Peyer's patch (tissue), 4 donors: ENCODE measurements at regions not wholly inside any gene's neighbourhood (a gene's known extent, or its start where the extent isn't known, plus 50 kb on each side); places are given as distances from the start of the nearest gene placed in this dataset.

ENCODE experiments used
- DNase-seq, 3 donors: peaks; one replicate each; pipeline ENCODE4 v3.0.0-alpha.2; 2017 to 2019
- H3K27ac ChIP-seq, 4 donors: fragments of 200-600 bp; sonication (generic); one replicate each; pipeline ENCODE4 v1.5.1; 2016 to 2019
- H3K27me3 ChIP-seq, 2 donors: fragments of 200-600 bp; sonication (generic); one replicate each; pipeline ENCODE4 v1.5.1; 2019
- H3K36me3 ChIP-seq, 3 donors: fragments of 200-600 bp; sonication (generic); one replicate each; pipeline ENCODE4 v1.5.1; 2016 to 2019
- H3K4me1 ChIP-seq, 4 donors: fragments of 200-600 bp; sonication (generic); one replicate each; pipeline ENCODE4 v1.5.1; 2016 to 2019
- H3K4me3 ChIP-seq, 4 donors: fragments of 200-600 bp; sonication (generic); 1 replicate in 3 of 4; 2 replicates in 1 of 4; pipeline ENCODE4 v1.5.1; 2016 to 2019; ENCODE audit warnings: mild to moderate bottlenecking in 1 of 4
- H3K9me3 ChIP-seq, 4 donors: fragments of 200-600 bp; sonication (generic); one replicate each; pipeline ENCODE4 v1.5.1; 2016 to 2019; ENCODE audit warnings: mild to moderate bottlenecking in 1 of 4
- POLR2A ChIP-seq, 2 donors: fragments of 450-650 bp; IDR thresholded peaks; one replicate each; pipeline ENCODE4 v1.5.1; 2017; ENCODE audit warnings: antibody characterized with exemption in 2 of 2, mild to moderate bottlenecking in 2 of 2, moderate library complexity in 2 of 2
- TF ChIP-seq, protein P1 (sequence below), 6 experiments: fragments of 450-650 bp in 4 of 6; fragments of 200-600 bp in 2 of 6; sonication (generic) in 1 of 6; IDR thresholded peaks; one replicate each; pipeline ENCODE4 v1.5.1; 2017 to 2019; ENCODE audit warnings: antibody characterized with exemption in 6 of 6, mild to moderate bottlenecking in 3 of 6, moderate library complexity in 1 of 6

DNA sequence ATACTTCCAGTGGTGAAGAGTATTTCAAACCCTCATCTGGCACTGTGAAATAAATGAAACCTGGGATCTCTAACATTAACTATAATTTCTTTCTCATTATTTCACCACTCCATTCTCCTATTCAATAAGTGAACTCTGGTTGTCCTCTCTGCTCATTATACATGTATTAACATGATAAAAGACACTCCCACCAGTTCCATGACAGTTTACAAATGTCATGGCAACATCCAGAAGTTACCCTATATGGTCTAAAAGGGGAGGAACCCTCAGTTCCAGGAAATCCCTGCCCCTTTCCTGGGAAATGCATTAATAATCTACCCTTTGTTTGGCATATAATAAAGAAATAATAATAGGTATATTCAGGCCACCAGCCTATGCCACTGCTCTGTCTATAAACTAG is 62.7 kb upstream of the BRINP3 start:
- Histone ChIP-seq H3K27ac (no peak overlapping the region), H3K9me3 (no peaks in the 10 kb centered on the region), H3K27me3 (no peaks in the 10 kb centered on the region), H3K4me1 (no peaks in the 10 kb centered on the region), H3K4me3 (no peak overlapping the region), H3K36me3 (no peaks in the 10 kb centered on the region)
- TF ChIP-seq, protein P1, sequence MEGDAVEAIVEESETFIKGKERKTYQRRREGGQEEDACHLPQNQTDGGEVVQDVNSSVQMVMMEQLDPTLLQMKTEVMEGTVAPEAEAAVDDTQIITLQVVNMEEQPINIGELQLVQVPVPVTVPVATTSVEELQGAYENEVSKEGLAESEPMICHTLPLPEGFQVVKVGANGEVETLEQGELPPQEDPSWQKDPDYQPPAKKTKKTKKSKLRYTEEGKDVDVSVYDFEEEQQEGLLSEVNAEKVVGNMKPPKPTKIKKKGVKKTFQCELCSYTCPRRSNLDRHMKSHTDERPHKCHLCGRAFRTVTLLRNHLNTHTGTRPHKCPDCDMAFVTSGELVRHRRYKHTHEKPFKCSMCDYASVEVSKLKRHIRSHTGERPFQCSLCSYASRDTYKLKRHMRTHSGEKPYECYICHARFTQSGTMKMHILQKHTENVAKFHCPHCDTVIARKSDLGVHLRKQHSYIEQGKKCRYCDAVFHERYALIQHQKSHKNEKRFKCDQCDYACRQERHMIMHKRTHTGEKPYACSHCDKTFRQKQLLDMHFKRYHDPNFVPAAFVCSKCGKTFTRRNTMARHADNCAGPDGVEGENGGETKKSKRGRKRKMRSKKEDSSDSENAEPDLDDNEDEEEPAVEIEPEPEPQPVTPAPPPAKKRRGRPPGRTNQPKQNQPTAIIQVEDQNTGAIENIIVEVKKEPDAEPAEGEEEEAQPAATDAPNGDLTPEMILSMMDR (IDR thresholded peaks at IDR 0.05), result no peak
- no peak for TF ChIP-seq POLR2A (IDR thresholded peaks at IDR 0.05)
- DNase-seq, result no peak

DNA sequence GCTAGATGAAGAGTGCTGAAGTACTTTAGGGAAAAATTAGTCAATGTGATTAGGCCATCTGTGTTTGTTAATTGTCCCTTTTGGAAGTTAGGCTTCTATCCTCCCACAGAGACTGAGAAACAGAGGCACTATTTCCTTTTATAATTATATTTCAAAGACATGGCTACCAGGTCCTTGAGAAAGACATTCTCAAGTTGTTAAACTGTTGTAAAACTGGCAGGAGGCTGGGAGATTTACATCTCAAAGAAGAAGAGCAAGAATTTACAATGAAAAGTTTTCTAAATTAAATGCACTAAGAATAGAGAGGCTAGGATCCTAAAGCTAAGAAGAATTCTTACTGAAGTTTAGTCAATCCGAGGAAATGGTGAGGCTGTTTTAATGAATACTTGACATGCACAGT is 74.0 kb upstream of the BRINP3 start:
- Histone ChIP-seq H3K4me1 (no peaks in the 10 kb centered on the region), H3K9me3 (no peaks in the 10 kb centered on the region), H3K27ac (no peak overlapping the region), H3K36me3 (no peaks in the 10 kb centered on the region), H3K27me3 (no peaks in the 10 kb centered on the region), H3K4me3 (no peak overlapping the region)
- no peak for DNase-seq
- TF ChIP-seq, protein P1 (IDR thresholded peaks at IDR 0.05), result no peak
- TF ChIP-seq POLR2A (IDR thresholded peaks at IDR 0.05), result no peak

DNA sequence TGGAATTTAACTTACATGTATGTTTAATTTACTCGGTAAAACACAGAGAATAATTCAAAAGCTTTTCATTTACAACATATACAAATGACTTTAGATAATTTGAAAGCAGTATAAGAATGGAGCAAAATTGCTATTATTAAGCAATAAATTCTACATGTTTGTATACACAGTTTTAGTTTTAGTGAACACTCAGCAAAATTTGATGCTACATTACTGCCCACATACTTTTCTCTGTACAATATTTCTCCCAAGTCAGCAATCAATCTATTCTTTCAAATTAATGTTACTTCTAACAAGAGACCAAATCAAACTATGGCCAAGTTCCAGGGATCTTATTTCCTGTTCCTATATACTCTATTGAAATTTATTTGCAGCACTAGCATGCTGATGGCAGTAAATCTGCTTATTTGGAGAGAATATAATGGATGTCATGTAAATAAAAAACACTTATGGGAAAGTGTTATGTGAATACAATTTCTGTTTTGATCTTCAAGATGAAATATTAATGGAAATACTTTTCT is 82.6 kb upstream of the BRINP3 start:
- Histone ChIP-seq H3K36me3 (no peaks in the 10 kb centered on the region), H3K27ac (no peak overlapping the region), H3K4me1 (no peaks in the 10 kb centered on the region), H3K4me3 (no peak overlapping the region), H3K27me3 (no peaks in the 10 kb centered on the region), H3K9me3 (no peaks in the 10 kb centered on the region)
- TF ChIP-seq POLR2A (IDR thresholded peaks at IDR 0.05), result no peak
- TF ChIP-seq, protein P1 (IDR thresholded peaks at IDR 0.05), result no peak
- no peak for DNase-seq

DNA sequence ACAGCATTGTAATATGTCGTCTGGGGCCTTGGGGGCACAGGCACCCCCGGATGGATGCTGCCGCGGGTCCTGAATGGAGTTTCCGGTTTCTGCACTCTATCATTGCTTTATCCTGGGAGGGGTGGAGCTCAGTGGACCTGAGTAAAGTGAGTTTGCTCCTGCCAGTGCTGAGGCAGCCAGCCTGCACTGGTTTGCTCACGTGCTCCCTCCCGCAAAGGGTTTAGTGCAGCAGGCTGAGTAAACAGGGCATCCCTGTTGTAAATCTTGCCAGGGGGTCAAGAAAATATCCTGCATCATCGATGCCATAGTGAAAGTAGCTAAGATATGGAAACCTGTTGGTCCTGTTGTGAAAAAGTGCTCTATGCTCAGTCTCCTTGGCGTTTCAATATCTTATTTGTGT is 85.6 kb upstream of the BRINP3 start:
- no peaks in the 10 kb centered on the region for H3K36me3 ChIP-seq
- H3K4me1 ChIP-seq, result no peaks in the 10 kb centered on the region
- H3K27ac ChIP-seq, result no peak overlapping the region
- H3K27me3 ChIP-seq, result no peaks in the 10 kb centered on the region
- no peak for DNase-seq
- no peaks in the 10 kb centered on the region for H3K9me3 ChIP-seq
- TF ChIP-seq POLR2A (IDR thresholded peaks at IDR 0.05), result no peak
- TF ChIP-seq, protein P1 (IDR thresholded peaks at IDR 0.05), result no peak
- H3K4me3 ChIP-seq, result no peak overlapping the region

DNA sequence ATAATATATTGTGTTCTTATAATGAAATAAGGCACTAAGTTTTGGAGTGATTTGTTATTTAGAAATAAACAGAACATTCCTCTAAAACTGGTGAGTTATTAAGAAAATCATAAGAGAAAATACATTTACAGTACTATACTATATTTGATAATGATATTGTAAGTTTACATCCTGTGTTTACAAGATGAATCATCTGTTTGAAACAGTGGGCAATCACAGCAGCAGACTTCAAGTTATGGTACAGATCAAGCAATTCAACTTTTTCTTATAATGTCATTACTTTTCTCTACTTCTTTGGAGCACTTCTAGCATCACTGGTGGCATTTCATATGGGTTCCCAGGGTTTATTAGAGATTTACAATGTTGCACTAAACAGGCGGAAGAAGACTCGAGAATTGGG is 86.5 kb upstream of the BRINP3 start:
- no peak overlapping the region for H3K4me3 ChIP-seq
- no peak overlapping the region for H3K27ac ChIP-seq
- DNase-seq, result no peak
- no peaks in the 10 kb centered on the region for H3K9me3 ChIP-seq
- H3K36me3 ChIP-seq, result no peaks in the 10 kb centered on the region
- TF ChIP-seq POLR2A (IDR thresholded peaks at IDR 0.05), result no peak
- TF ChIP-seq, protein P1 (IDR thresholded peaks at IDR 0.05), result no peak
- no peaks in the 10 kb centered on the region for H3K4me1 ChIP-seq
- no peaks in the 10 kb centered on the region for H3K27me3 ChIP-seq

DNA sequence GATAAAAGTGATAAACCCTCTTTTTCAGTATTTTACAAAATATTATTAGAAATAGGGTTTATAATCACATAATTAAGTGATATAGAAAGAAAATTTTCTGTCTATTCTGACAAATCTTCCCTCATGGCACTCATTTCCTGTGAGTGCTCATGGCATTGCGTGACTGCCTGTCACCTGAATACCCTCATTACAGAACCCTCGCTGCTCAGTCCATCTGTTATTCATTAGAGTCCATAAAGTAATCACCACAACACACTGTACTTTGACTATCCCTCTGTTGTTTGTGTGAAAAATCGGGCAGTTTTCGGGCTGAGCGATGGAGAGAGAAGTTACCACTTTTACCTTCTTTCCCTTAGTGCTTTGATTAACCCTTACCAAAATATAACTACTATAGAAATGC is 100.4 kb upstream of the BRINP3 start:
- Histone ChIP-seq H3K4me3 (peak overlapping the region in 2 of 4 donors; percentile 5 to 9), H3K27me3 (no peaks in the 10 kb centered on the region), H3K27ac (no peak overlapping the region), H3K9me3 (no peaks in the 10 kb centered on the region), H3K4me1 (no peaks in the 10 kb centered on the region), H3K36me3 (no peaks in the 10 kb centered on the region)
- no peak for DNase-seq
- no peak for TF ChIP-seq POLR2A (IDR thresholded peaks at IDR 0.05)
- TF ChIP-seq, protein P1 (IDR thresholded peaks at IDR 0.05), result no peak
